Coronary artery (tissue), 2 donors: ENCODE measurements at regions not wholly inside any gene's neighbourhood (a gene's known extent, or its start where the extent isn't known, plus 50 kb on each side); places are given as distances from the start of the nearest gene placed in this dataset.

ENCODE experiments used
- DNase-seq: peaks from one replicate; pipeline ENCODE4 v3.0.0-alpha.2; 2017; ENCODE audit warnings: low spot score
- H3K27ac ChIP-seq, 2 donors: fragments of 200-600 bp; sonication (generic); one replicate each; pipeline ENCODE4 v1.5.1; 2016 to 2019
- H3K4me3 ChIP-seq: fragments of 200-600 bp; sonication (generic); 2 replicates; pipeline ENCODE4 v1.5.1; 2016; ENCODE audit warnings: mild to moderate bottlenecking, moderate library complexity
- TF ChIP-seq, protein P1 (sequence below): fragments of 200-600 bp; sonication (generic); IDR thresholded peaks from one replicate; pipeline ENCODE4 v1.5.1; 2019; ENCODE audit warnings: antibody characterized with exemption

DNA sequence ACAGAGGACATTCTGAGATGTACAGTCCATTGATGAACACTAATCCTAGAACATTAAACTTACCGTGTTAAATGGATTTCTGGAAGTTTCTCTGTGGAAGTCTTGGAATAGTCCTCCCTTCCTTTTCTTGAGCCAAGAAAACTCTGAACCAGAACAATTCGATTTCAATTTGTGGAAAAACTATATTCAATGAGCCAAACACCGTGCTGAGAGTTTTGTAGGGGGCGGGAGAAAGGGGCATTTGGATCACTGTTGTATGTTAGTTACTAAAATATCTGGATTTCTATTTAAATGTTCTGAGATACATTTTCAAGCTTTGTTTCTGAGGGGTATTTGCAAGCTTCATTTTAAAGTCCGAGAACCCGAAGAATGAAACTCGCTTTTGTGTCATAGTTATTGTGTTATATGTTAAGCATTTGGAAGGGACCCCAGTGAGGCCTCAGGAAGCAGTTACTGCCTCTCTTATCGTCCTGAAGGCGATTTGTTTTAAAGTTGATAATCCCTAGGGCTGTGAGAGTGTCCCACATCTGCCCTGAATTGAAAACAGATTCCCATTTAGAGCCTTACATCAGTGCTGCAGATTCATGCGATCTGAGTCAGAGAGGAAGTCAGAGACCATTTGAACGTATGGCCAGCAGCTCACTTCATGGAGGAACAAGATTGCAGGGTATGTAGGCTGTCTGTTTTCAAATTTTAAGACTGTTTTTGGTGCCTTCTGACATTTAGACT, 70.8 kb upstream of the SASH1 start:
- no peak for DNase-seq
- TF ChIP-seq, protein P1, sequence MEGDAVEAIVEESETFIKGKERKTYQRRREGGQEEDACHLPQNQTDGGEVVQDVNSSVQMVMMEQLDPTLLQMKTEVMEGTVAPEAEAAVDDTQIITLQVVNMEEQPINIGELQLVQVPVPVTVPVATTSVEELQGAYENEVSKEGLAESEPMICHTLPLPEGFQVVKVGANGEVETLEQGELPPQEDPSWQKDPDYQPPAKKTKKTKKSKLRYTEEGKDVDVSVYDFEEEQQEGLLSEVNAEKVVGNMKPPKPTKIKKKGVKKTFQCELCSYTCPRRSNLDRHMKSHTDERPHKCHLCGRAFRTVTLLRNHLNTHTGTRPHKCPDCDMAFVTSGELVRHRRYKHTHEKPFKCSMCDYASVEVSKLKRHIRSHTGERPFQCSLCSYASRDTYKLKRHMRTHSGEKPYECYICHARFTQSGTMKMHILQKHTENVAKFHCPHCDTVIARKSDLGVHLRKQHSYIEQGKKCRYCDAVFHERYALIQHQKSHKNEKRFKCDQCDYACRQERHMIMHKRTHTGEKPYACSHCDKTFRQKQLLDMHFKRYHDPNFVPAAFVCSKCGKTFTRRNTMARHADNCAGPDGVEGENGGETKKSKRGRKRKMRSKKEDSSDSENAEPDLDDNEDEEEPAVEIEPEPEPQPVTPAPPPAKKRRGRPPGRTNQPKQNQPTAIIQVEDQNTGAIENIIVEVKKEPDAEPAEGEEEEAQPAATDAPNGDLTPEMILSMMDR = no peak
- Histone ChIP-seq H3K4me3 (peak overlapping the region; percentile 61), H3K27ac (peak overlapping the region; percentile 33 to 52)

DNA sequence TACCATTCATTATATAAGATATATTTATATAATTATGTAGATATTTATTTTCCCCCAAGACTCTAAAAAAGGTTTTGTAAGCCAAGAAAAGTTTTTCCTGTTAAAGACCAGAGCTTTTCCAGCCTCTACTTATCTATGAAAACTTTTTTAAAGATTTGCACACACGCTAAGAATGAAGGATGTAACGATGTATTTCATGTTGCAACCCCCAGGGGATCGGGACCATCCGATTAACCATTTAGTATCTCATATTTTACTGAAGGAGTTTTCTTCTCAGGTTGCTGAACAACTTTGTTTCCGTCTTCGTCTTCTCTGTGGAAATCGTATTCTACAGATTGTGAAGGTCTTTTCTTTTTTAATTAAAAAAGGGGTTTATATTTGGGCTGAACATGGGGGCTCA, 70.0 kb upstream of the SASH1 start:
- Histone ChIP-seq H3K4me3 (peak overlapping the region; percentile 61), H3K27ac (peak overlapping the region in 1 of 2 donors; percentile 33)
- TF ChIP-seq, protein P1 = no peak

DNA sequence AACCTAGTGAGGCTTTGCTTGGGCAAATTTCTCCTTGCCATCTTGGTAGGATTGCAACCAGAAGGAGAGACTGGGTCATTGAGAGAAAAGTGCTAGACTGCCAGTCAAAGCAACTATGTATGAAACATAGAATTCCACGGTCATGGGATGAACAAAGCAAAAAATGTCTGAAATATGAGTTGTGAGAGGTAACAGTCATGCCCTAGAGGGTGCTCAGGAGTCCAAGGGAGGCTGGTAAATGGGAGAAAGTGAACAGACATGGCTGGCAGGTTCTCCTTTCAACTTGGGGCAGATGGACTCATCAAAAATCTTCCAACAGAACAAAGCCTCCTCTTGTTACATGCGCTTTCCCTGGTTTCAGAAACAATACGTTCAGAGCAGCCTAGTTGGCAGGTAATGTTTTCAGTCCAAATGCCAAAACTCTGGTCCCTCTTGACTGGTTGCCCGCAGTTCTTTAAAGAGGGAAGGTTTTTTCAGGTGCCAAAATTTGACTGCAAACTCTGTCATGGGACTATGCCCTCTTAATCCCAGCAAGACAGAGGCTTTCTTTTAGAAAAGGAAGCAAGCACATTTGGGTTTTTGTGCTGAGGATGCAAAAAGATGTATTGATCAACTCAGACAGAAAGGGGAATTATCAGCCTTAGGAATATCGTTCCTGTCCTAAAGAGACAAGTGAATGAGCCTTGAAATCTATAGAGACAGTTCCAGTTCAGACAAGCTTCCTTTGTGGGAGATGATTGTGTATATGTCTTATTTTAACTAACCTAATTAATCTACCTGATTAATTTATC, 68.5 kb upstream of the SASH1 start:
- TF ChIP-seq, protein P1 = no peak
- H3K4me3 ChIP-seq = no peak overlapping the region
- DNase-seq = no peak
- H3K27ac ChIP-seq = no peak overlapping the region

More for the DNA sequence above, 70.0 kb upstream of the SASH1 start:
- DNase-seq = no peak

DNA sequence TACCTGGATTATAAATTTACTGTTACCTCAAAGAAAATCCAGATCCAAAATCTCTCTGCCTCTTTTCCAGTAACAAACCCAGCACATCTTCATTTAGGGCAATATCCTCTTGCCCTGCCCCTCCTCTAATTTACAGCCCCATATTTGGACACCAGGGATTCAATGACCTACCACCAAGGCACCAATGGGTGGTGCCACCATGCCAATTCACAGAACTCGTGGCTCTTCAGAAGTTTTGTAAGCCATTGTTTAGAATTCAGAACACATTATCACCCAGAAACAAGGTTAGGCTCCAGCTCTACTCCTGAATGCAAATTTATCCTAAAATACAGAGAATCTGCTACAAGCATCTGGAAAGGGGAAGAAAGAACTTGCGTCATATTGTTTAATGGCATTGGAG, 67.8 kb upstream of the SASH1 start:
- TF ChIP-seq, protein P1 = no peak
- Histone ChIP-seq H3K4me3 (no peak overlapping the region), H3K27ac (no peak overlapping the region)
- no peak for DNase-seq

DNA sequence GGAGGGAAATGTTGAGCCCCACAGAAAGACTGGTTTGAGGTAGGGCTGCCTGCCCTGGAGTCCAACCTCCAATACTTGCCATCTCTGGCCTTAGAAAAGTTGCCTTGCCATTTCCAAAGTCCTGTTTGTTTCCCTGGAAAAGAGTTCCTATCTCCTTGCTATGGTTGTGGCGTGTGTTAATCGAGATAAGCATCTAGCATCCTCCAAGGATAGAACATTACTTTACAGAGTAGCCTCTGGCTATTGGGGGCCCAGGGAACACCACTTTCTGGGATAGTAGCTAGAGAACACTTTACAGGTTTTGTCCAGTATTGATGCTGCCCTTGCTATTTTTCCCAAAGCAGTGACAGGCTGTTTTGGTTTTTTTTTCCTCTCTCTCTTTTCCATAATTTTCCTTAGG, 57.4 kb upstream of the SASH1 start:
- TF ChIP-seq, protein P1 = no peak
- Histone ChIP-seq H3K27ac (no peak overlapping the region), H3K4me3 (no peak overlapping the region)
- DNase-seq = no peak

DNA sequence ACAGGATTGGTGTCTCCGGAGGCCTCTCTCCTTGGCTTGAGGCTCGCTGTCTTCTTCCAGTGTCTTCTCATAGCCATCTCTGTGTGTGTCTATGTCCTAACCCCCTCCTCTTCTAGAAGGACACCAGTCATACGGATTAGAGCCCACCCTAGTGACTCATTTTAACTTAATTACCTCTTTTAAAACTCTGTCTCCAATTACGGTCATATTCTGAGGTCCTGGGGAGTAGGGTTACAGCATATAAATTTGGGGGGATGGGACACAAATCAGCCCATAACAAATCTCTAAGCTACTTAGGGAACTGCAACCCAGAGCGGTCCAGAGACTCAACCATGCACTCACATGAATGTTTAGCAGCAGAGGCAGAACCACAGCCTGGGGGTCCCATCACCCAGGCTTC, 56.1 kb upstream of the SASH1 start:
- Histone ChIP-seq H3K27ac (no peak overlapping the region), H3K4me3 (no peak overlapping the region)
- no peak for DNase-seq
- TF ChIP-seq, protein P1 = no peak
